H1 (cell line): ENCODE measurements at regions not wholly inside any gene's neighbourhood (a gene's known extent, or its start where the extent isn't known, plus 50 kb on each side); places are given as distances from the start of the nearest gene placed in this dataset.

Experiments
- CTCF ChIA-PET: fragments of 300-600 bp; sonication (Branson Sonifier 250); formaldehyde crosslinking; loops from one replicate; lab custom pipeline; 2021; ENCODE audit not compliant: partially characterized antibody; lab: Charles Lee
- POLR2A ChIA-PET: fragments of 300-600 bp; sonication (Branson Sonifier 250); formaldehyde crosslinking; loops from one replicate; lab custom pipeline; 2021; ENCODE audit warnings: inconsistent platforms; ENCODE audit not compliant: partially characterized antibody; lab: Charles Lee
- DNase-seq, 2 experiments: peaks; one replicate each; pipeline versions ENCODE4 v3.0.0 to v3.0.0-alpha.2; 2010 to 2022; ENCODE audit warnings: low spot score in 2 of 2, low read depth in 1 of 2, mixed read lengths in 1 of 2
- FAIRE-seq: peaks from 2 replicates; lab custom pipeline; 2011; peaks lifted over from hg19 to GRCh38; lab: Jason Lieb, UNC
- H2AFZ ChIP-seq: 2 replicates; pipeline ENCODE4 v1.8.1; 2012; ENCODE audit warnings: low read length, inconsistent platforms
- H2AK5ac ChIP-seq: 2 replicates; pipeline ENCODE4 v1.6.1; 2013; ENCODE audit warnings: low read depth, low read length
- H2BK120ac ChIP-seq: replicated peaks from 2 replicates; pipeline ENCODE3; 2013; ENCODE audit warnings: low read depth, low read length, inconsistent platforms
- H2BK12ac ChIP-seq: 2 replicates; pipeline ENCODE4 v1.6.1; 2013; ENCODE audit warnings: low read depth, low read length
- H2BK15ac ChIP-seq: 2 replicates; pipeline ENCODE4 v1.6.1; 2013; ENCODE audit warnings: low read length
- H2BK20ac ChIP-seq: 2 replicates; pipeline ENCODE4 v1.6.1; 2013; ENCODE audit warnings: low read length
- H2BK5ac ChIP-seq: 2 replicates; pipeline ENCODE4 v1.6.1; 2013; ENCODE audit warnings: low read depth, low read length
- H3K14ac ChIP-seq: 2 replicates; pipeline ENCODE4 v1.6.1; 2013; ENCODE audit warnings: inconsistent platforms; ENCODE audit not compliant: insufficient read length
- H3K18ac ChIP-seq: 2 replicates; pipeline ENCODE4 v1.6.1; 2013; ENCODE audit warnings: low read length; ENCODE audit errors: extremely low read depth
- H3K23ac ChIP-seq: 2 replicates; pipeline ENCODE4 v1.6.1; 2013; ENCODE audit warnings: inconsistent platforms; ENCODE audit not compliant: insufficient read length
- H3K23me2 ChIP-seq: 2 replicates; pipeline ENCODE4 v1.6.1; 2013; ENCODE audit warnings: low read depth, low read length
- H3K27ac ChIP-seq: 2 replicates; pipeline ENCODE4 v1.6.1; 2011; ENCODE audit warnings: low read depth, low read length, inconsistent platforms
- H3K27me3 ChIP-seq, 4 experiments: replicated peaks in 1 of 4; 1 replicate in 1 of 4; 2 replicates in 3 of 4; pipeline versions ENCODE4 v1.6.1 to v1.8.1; 2011 to 2013; ENCODE audit warnings: low read length in 3 of 4, mild to moderate bottlenecking in 3 of 4, inconsistent platforms in 2 of 4, mixed read lengths in 2 of 4, moderate library complexity in 1 of 4; ENCODE audit not compliant: control insufficient read depth in 3 of 4, insufficient read depth in 3 of 4; ENCODE audit errors: extremely low read depth in 1 of 4
- H3K36me3 ChIP-seq, 4 experiments: 2 replicates each; pipeline versions ENCODE4 v1.6.1 to v1.8.1; 2011 to 2013; ENCODE audit warnings: mild to moderate bottlenecking in 4 of 4, low read length in 3 of 4, moderate library complexity in 2 of 4, control low read depth in 1 of 4, inconsistent platforms in 1 of 4; ENCODE audit not compliant: insufficient read depth in 4 of 4, control insufficient read depth in 2 of 4
- H3K4ac ChIP-seq: replicated peaks from 2 replicates; pipeline ENCODE3; 2013; ENCODE audit warnings: low read length, low read depth, mixed read lengths, inconsistent platforms; ENCODE audit not compliant: insufficient read length
- H3K4me1 ChIP-seq, 4 experiments: replicated peaks in 1 of 4; 1 replicate in 1 of 4; 2 replicates in 3 of 4; pipeline versions ENCODE4 v1.6.1 to v1.8.1; 2011 to 2013; ENCODE audit warnings: low read length in 3 of 4, inconsistent platforms in 2 of 4, mixed read lengths in 1 of 4; ENCODE audit not compliant: insufficient read depth in 4 of 4, control insufficient read depth in 3 of 4
- H3K4me2 ChIP-seq, 2 experiments: 2 replicates each; pipeline versions ENCODE4 v1.6.1 to v1.8.1; 2011 to 2013; ENCODE audit warnings: low read depth in 2 of 2, low read length in 2 of 2, control low read depth in 1 of 2, inconsistent platforms in 1 of 2, mild to moderate bottlenecking in 1 of 2; ENCODE audit not compliant: insufficient read depth in 1 of 2
- H3K4me3 ChIP-seq, 4 experiments: fragments of 200-600, 300-600 bp in 1 of 4; sonication (generic), shearing (Covaris generic), sonication (Bioruptor Twin) in 1 of 4; 2 replicates each; pipeline versions ENCODE4 v1.5.1 to v1.8.1; 2011 to 2016; ENCODE audit warnings: low read length in 4 of 4, low read depth in 3 of 4, control low read depth in 2 of 4, inconsistent platforms in 2 of 4, mild to moderate bottlenecking in 2 of 4, mixed read lengths in 1 of 4, moderate library complexity in 1 of 4; ENCODE audit not compliant: insufficient read depth in 2 of 4; ENCODE audit errors: extremely low read depth in 1 of 4
- H3K56ac ChIP-seq: replicated peaks from 2 replicates; pipeline ENCODE3; 2013; ENCODE audit warnings: low read depth, mild to moderate bottlenecking, mixed read lengths, low read length, inconsistent platforms; ENCODE audit not compliant: insufficient read length
- H3K79me1 ChIP-seq: 2 replicates; pipeline ENCODE4 v1.6.1; 2013; ENCODE audit warnings: low read depth, low read length, control low read depth
- H3K79me2 ChIP-seq, 2 experiments: 2 replicates each; pipeline versions ENCODE4 v1.6.1 to v1.8.1; 2012 to 2013; ENCODE audit warnings: low read length in 2 of 2, mild to moderate bottlenecking in 2 of 2, inconsistent platforms in 1 of 2; ENCODE audit not compliant: insufficient read depth in 2 of 2, control insufficient read depth in 1 of 2
- H3K9ac ChIP-seq, 4 experiments: replicated peaks in 1 of 4; 1 replicate in 1 of 4; 2 replicates in 3 of 4; pipeline versions ENCODE4 v1.6.1 to v1.8.1; 2011 to 2013; ENCODE audit warnings: low read depth in 3 of 4, low read length in 3 of 4, control low read depth in 2 of 4, mild to moderate bottlenecking in 2 of 4, moderate library complexity in 2 of 4, inconsistent platforms in 1 of 4; ENCODE audit errors: extremely low read depth in 1 of 4
- H3K9me3 ChIP-seq, 2 experiments: 2 replicates each; pipeline versions ENCODE4 v1.6.1 to v1.8.1; 2012 to 2013; ENCODE audit warnings: mild to moderate bottlenecking in 2 of 2, moderate library complexity in 2 of 2, control low read depth in 1 of 2, inconsistent platforms in 1 of 2, low read depth in 1 of 2, low read length in 1 of 2, mixed read lengths in 1 of 2; ENCODE audit not compliant: insufficient read depth in 2 of 2
- H4K20me1 ChIP-seq, 2 experiments: replicated peaks in 1 of 2; 2 replicates each; pipeline versions ENCODE3 to v1.8.1; 2011 to 2013; ENCODE audit warnings: inconsistent platforms in 2 of 2, low read length in 2 of 2, mild to moderate bottlenecking in 1 of 2; ENCODE audit not compliant: insufficient read depth in 2 of 2, control insufficient read depth in 1 of 2
- H4K5ac ChIP-seq: 2 replicates; pipeline ENCODE4 v1.6.1; 2013; ENCODE audit warnings: low read length, low read depth, mixed read lengths, inconsistent platforms; ENCODE audit not compliant: insufficient read length
- H4K8ac ChIP-seq: 2 replicates; pipeline ENCODE4 v1.8.0; 2013; ENCODE audit warnings: mild to moderate bottlenecking, moderate library complexity, low read length, inconsistent platforms; ENCODE audit not compliant: insufficient read depth; ENCODE audit errors: extremely low read depth
- H4K91ac ChIP-seq: replicated peaks from 2 replicates; pipeline ENCODE3; 2013; ENCODE audit warnings: low read length, mixed read lengths, inconsistent platforms; ENCODE audit not compliant: insufficient read length
- GTF2F1 ChIP-seq: IDR thresholded peaks from 2 replicates; pipeline ENCODE4 v1.6.1; 2012; ENCODE audit warnings: low read depth, low read length, improper control_type of control experiment, borderline replicate concordance
- KDM4A ChIP-seq: IDR thresholded peaks from one replicate; pipeline ENCODE4 v1.7.1; 2012; ENCODE audit warnings: low read depth, mild to moderate bottlenecking, moderate library complexity, low read length, inconsistent platforms; ENCODE audit not compliant: severe bottlenecking

GRCh38 chr1:199704231-199704630 lies 323.3 kb upstream of the NR5A2 start:
- Histone ChIP-seq H2BK120ac (no peak overlapping the region), H3K56ac (no peak overlapping the region), H3K4me2 (no peak overlapping the region), H2AK5ac (no peak overlapping the region), H4K5ac (no peak overlapping the region), H3K36me3 (no peaks in the 10 kb centered on the region), H2AFZ (no peak overlapping the region; the same call in 1 of the 2 replicates), H3K4ac (no peak overlapping the region), H4K91ac (no peak overlapping the region), H4K8ac (no peak overlapping the region), H3K9ac (no peak overlapping the region), H2BK12ac (no peak overlapping the region), H4K20me1 (no peaks in the 10 kb centered on the region), H3K23ac (no peak overlapping the region), H3K14ac (no peak overlapping the region), H3K9me3 (no peaks in the 10 kb centered on the region), H3K27me3 (no peaks in the 10 kb centered on the region), H2BK15ac (no peak overlapping the region), H3K4me3 (no peak overlapping the region), H2BK20ac (no peak overlapping the region), H3K79me2 (no peaks in the 10 kb centered on the region), H3K27ac (no peak overlapping the region), H3K4me1 (no peaks in the 10 kb centered on the region), H2BK5ac (no peak overlapping the region), H3K79me1 (no peaks in the 10 kb centered on the region), H3K18ac (no peak overlapping the region), H3K23me2 (no peaks in the 10 kb centered on the region)
- POLR2A ChIA-PET = no interaction called here
- CTCF ChIA-PET = interaction anchor here (4.0 kb wide), 1 partner anchor 19 kb away, joined by 16 read pairs; no protein-coding TSS in a partner anchor
- TF ChIP-seq GTF2F1 (no peak), KDM4A (no peak)
- FAIRE-seq (no peak), DNase-seq (no peak)
